GM18519 (cell line): ENCODE measurements at regions not wholly inside any gene's neighbourhood (a gene's known extent, or its start where the extent isn't known, plus 50 kb on each side); places are given as distances from the start of the nearest gene placed in this dataset.

ENCODE experiments used
- ATAC-seq: cut with Tn5 transposase; IDR thresholded peaks from one replicate; pipeline ENCODE4 v1.9.1; 2021; ENCODE audit warnings: mild to moderate bottlenecking, moderate library complexity; ENCODE audit not compliant: unreplicated experiment, low FRiP score

- ATAC-seq, result no peak
These were observed 107.6 kb downstream of the ZIC5 start for GRCh38 chr13:99863789-99864626.

DNA sequence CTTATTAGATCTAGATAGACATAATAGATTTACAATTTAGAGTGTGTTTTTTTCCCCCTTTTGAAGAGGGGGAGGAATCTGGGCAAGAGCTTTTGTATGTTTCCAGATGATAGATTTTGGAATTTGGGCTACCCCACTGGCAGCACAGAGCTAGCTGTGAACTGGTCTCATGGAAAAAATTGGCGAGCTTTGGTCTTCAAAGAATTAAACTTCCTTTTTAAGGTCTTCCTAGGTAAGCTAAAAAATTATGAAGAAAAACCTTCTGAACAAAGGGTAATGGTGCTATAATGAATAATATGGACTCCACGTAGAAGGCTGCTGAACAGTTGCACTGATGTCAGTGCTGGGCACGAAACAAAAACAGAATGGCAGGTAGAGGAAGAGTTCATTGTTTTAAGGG, 109.3 kb downstream of the ZIC5 start:
- ATAC-seq, result no peak

- ATAC-seq, result no peak
These were observed 109.8 kb downstream of the ZIC5 start for GRCh38 chr13:99861771-99862170.

- ATAC-seq, result no peak
These were observed 110.8 kb downstream of the ZIC5 start for GRCh38 chr13:99860745-99861144.

GRCh38 chr13:99859178-99860177, 112.1 kb downstream of the ZIC5 start:
- ATAC-seq, result peak; percentile 88

DNA sequence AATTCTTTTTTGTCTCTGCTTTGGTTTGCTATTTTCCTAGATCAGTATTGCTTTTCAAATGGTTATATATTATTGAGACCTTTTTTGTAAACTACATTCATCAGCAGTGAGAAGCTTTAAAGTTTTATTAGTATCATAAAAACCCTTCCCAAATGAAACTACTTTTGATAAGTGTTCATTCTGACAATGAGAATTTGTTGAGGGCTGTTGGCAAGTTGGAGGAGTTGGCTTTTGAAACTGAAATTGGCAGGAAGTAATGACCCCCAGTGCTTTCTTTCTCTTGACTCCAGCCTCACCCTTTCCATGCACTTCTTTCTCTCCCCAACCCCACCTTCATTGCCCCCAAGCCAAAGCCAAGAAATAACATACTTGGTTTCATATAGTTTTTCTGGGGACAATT, 113.8 kb downstream of the ZIC5 start:
- ATAC-seq, result no peak

DNA sequence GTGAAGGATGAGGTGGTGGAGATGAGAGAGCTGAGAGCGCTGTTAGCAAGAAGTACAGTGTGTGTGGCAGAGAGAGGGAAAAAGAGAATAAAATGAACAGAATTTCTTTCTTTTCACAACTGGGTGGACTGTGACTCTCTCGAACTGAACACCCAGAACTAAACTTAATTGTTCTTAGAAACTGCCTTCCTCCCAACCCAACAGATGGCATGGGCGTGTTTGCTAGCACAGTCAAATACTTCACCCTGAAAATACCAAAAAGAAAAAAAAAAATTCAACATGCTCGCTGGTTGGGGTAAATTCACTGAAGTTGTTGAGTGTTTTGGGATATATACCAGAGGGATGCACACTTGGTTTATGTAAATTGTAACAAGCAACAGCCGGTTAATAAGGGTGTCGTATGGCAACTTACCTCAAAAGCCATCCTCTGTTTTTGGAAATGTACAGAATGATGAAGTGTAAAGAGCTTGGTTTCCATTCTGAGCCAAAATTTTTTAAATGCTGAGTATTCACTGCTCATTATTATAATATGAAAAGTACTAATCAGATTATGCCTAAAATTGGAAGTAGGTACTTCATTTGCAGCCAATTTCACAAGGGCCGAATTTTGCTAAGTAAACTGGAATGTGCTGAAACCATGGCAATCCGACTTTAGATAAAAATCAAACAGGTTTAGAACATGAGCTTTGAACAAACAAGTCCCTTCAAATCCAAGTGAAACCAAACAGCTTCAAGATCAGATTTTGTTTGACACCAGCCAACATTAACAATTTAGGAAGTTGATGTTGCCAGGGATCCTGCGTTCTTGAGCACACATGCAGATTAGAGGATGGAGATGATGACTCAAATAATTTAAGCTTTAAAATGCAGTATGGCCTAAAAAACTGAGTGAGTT, 115.8 kb downstream of the ZIC5 start:
- no peak for ATAC-seq

DNA sequence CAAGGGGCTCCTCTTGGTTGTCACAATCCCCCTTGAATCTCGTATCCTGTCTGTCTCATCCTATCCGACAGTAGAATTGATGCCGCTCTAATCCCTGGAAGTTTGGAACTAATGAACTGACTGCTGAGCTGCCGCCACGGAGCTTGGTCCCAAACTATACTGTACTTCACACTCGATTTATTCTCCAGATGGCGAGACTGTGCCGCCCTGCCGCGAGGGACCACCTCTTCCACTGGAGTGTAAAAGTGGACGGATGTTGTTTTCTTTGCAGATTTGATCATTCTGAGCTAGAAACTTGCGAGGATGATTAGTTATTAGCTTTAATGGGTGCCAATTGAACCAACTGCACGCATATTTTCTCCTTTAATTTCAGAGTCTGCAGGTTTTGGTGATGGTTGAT, 117.2 kb downstream of the ZIC5 start:
- no peak for ATAC-seq

DNA sequence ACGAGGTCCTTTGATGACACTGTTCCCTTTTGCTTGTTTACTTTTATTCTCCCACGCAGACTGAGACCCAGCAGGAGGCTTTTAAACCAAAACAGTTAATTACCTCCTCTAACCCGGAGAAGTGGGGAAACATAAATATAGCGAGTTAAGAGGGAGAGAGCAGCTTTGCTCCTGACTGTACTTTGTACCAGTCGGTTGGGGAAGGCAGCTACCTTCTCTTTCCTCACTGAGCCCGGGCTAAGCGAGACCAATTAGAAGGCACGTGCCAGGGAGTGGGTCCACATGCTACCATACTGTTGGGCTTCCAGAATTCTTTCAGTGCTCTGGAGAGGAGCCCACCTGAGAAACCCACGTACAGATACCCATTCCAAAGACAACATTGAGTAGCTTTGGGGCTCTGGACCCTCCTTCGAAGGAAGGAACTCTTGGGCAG, 124.2 kb downstream of the ZIC5 start:
- no peak for ATAC-seq

DNA sequence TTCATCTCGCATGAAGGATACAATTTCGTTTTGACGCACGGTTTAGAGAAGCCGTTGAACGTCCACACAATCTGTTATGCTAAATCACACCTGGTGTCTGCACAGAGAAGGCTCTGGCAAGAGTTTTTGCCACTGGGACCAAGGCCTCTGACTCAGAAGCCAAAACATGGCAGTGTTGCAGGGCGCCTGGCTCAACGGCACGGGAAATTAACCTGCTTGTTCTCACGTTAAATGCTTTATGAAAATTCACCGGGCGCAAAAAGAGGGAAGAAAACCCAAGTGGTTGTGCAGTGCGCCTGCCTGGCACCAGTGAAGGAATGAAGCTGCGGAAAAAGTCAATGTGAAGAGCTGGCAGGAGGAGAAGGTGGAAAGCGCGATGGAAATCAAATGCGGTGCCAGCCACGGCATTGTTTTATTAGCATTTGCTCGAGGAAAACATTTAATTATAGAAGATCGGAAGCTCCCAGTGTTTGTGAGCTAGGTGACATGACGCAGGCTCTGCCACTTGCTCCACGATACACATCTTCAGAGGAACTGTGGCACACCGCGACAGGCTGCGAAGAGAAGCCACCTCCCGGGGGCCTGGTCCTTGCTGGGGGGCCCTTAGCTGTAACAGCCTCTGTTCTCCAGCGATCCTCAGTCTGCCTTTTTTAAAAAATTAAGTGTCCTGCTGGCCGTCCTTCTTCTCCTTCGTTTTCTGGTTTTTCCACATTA, 126.2 kb downstream of the ZIC5 start:
- ATAC-seq, result no peak

- no peak for ATAC-seq
These were observed 127.1 kb downstream of the ZIC5 start for GRCh38 chr13:99844421-99844820.

DNA sequence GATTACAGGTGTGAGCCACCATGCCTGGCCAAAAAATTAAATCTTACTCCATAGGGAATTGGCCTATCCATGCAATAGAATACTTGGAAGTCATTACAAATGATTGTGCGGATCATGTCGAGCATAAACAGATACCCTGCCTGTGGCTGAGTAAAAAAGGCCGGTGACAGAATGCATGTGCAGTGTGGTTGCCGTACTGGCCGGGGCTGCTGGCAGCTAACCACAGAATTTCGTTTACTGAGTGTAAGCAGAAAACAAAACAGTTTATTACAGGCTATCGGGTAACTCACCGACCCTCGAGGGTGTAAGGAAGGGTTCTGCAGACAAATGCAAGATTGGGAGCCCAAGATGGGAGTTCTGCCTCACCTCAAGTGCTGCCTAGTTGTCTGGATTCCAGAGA, 127.7 kb downstream of the ZIC5 start:
- ATAC-seq, result no peak

- no peak for ATAC-seq
These were observed 129.2 kb downstream of the ZIC5 start for GRCh38 chr13:99842405-99842804.

- no peak for ATAC-seq
These were observed 135.3 kb downstream of the ZIC5 start for GRCh38 chr13:99836291-99836690.

GRCh38 chr13:99835442-99835841, 136.1 kb downstream of the ZIC5 start:
- no peak for ATAC-seq

GRCh38 chr13:99834246-99834645, 137.3 kb downstream of the ZIC5 start:
- ATAC-seq, result no peak

GRCh38 chr13:99832347-99832746, 139.2 kb downstream of the ZIC5 start:
- no peak for ATAC-seq

- no peak for ATAC-seq
These were observed 140.6 kb downstream of the ZIC5 start for GRCh38 chr13:99830931-99831330.

DNA sequence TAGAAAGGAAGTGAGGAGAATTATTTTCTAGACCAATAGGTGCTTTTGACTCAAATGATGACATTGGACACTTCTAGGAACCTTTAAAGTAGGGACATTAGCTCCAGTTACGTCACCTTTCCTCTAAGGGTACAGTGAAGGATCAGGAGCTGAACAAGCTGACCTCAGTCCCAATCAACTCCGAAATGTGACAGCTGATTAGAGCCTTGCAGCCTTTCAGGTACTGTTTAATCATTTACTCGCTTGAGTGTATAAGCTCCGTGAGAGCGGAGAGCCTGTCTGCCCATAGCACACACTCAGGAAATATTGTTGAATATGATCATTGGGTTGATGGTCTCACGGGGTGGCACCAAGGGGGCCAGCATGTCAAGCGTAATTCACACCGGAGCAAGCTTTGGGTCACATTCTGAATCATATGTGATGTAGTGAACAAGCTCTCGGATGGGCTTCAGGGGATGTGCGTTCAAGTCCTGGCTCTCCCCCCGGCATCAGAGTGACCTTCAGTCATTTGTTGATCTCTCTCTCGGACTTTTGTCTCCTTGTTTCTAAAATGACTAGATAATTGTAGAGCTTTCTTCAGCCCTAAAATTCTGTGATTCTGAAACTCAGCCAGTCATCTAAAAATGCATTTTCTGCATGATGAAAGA, 141.9 kb downstream of the ZIC5 start:
- no peak for ATAC-seq
